NCI-H226 (cell line): ENCODE measurements at regions not wholly inside any gene's neighbourhood (a gene's known extent, or its start where the extent isn't known, plus 50 kb on each side); places are given as distances from the start of the nearest gene placed in this dataset.
"Not testable (repeated sequence)": the region's sequence is repeated elsewhere in the genome, so short reads cannot be mapped to it uniquely, and the experiment has no call there.

Experiments used
- DNase-seq: peaks from one replicate; pipeline ENCODE4 v3.0.0-alpha.2; 2015

DNA sequence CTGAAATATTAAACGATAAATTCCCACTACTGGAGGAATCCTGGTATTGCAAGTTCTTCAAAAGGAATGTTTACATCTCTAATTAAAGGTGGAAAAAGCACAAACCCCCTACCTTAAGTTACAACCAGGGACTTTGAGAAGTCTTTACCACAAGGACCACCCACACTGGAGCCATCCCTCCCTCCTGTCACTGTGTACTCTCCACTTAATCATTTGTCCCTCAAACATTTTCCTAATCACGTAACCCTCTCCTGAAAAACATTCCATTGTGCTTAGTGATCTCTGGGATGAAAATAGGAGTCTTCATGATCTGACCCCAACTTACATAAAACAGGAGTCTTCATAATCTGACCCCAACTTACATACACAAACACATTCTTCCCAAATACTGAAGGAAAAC lies 85.7 kb downstream of the SUCLG1 start:
- peak; percentile 5 for DNase-seq

DNA sequence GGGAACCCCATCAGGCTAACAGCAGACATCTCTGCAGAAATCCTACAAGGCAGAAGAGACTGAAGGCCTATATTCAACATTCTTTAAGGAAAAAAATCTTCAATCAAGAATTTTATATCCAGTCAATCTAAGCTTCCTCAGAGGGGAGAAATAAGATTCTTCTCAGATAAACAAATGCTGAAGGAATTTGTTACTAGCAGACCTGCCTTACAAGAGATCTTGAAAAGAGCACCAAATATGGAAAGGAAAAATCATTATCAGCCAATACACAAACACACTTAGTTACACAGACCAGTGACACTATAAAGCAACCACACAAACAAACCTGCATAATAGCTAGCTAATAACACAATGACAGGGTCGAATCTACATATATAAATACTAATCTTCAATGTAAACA lies 96.5 kb downstream of the SUCLG1 start:
- DNase-seq, result no peak

DNA sequence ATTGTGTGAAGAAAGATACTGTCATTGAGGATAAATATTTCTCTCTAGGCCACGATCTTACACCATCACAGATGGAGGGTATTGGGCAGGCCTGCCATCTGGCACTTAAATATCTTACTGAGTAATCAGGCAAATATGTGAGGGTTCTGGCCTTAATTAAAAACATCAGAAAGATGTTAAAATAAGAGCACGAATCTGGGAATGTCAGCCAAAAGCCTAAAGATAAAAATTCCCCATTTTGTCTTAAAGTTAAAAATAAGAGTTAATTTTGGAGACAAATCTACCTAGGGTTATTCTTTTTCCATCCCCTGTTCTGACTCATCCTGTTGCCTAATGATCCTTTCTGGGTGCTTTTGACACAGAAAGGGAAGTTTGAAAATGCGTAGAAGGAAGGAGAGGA lies 121.0 kb downstream of the SUCLG1 start:
- no peak for DNase-seq

DNA sequence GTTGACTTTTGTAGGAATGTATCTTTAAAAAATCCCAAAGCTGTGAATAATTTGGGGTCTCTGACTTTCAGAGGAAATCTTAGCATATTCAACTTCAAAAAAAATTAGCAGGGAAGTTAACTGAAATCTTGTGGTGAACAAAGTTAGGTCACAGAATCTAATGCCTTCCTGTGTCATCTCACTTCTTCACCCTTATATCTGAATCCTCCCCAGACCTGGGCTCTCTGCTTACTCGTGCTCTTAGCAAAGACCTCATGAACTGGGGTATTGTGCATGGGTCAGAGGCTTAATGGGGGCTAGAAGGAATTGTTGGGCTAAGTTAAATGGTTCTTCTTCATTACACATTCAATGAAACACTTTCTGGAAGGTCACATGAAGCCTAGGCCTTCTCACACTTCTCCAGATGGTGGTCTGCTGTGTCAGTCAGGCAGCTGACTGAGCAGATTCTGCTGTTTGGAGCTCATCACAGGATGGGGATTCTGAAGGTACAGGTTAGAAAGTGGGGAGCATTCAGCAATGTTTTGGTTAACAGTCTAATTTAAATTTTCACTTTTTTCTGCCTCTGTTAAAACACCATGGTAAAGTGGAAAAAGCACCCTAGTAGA lies 131.3 kb downstream of the SUCLG1 start:
- no peak for DNase-seq

DNA sequence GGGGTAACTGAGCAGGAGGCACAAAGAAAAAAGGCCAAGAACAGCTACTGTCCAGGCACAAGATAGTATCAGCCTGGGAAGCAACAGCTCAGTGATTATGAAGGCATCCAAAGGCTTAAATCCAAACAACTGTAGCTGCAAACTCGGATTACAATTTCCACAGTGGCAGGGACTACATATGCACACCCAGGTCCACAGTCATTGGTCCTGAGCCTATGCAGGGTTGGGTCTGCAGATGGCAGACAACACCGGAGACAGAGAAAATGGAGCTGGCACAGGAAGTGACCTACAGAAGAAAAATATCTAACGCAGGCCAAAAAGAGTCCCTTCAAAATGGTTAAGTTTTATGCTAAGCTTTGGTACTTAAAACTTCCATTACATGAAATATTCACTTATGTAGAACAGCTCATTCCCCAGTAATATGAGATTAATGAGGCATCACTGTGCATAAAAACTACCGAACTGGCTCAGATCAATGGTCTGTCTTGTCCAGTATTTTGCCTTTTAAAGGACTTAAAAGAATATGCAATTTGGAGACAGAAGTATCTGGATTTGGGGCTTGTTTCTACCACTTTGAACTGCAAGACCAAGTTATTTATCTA lies 132.1 kb downstream of the SUCLG1 start:
- DNase-seq, result no peak

DNA sequence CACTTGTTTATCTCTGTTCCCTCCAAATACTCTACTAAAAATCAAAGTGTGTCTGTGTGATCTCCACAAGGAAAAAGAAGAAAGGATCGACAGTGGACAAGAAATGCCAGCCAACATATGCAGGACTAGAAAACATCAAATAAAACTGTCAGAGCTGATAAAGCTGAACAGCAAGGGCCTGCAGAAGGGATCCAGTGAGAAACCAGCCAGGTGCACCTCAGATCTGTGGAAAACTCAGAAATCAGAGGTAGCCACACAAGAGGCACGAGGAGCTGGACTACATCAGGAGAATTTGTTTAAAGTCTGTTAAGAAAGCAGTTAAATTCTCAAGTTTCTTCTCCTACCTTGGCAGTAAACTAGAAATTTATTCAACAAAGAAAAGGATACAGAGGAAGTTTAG lies 135.2 kb downstream of the SUCLG1 start:
- no peak for DNase-seq

DNA sequence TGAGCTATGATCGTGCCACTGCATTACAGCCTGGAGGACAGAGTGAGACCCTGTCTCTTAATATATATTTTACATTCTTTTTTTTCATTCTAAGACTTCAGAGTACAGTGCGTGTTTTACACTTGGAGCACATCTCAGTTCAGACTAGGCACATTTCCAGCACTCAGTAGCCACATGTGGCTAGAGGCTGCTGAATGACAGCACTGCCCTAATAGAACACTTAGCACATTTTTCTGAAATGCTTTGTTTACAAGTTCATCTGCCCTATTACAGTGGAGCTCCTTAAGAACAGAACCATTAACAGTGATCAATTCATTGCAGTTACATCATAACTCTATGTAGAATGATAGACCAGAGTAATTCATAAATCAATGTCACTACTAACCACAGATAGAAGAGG lies 138.1 kb downstream of the SUCLG1 start:
- no peak for DNase-seq

DNA sequence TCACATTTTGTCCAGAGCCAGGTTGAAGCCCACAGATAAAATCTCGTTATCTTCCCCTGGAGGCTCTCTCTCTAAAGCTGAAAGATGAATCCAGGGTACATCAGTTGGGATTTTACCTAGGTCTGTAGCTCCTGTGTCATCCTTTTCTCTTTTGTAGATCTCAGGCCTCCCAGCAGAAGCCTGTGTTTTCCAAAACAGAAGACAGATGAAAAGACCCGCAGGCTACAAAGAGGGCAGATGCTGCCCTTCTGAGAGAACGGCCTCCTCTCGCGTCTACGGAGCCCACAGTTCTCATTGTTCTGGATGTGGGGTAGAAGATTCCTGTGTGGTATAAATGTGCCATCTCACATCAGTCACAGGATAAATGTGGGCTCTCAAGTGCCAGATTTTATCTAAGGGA lies 139.5 kb downstream of the SUCLG1 start:
- no peak for DNase-seq

DNA sequence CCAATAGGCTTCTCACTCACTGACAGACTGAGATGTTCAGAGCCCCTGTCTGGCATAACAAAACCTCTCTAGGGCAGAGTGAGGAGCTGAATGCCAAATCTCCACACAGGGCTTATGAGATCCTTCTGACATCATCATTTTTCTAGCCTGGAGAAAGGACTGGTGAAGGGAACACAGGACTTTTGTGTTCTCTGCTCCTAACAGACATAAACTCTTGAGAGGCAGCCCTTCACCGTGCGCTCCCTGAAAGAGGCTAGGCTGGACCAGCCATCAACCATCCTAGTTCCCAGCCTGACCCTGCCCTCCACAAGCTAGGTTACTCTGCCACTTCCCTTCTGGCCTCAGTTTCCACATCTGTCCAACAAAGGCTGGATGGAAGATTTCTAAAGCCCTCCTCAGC lies 141.9 kb downstream of the SUCLG1 start:
- DNase-seq, result no peak

DNA sequence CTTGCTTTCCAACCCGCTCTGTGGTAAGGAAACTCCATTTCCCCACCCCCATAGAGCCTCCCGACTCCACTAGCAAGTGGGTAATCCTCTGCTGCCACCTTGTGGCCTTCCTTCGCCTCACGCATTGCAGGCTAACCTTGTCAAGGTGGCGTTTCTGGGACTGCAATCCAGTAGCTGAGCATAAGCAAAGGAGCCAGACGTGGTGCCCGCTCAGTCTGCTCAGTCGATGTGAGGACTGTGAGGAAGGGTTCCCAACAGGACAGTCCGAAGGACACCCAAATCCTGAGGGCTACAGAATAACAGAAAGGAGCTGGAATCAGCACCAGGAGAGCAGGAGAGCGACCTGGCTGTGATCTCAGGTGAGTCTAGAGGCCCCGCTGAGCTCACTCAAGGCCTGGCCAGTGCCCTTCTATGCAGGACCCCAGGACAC lies 144.2 kb downstream of the SUCLG1 start:
- DNase-seq, result peak; percentile 54

DNA sequence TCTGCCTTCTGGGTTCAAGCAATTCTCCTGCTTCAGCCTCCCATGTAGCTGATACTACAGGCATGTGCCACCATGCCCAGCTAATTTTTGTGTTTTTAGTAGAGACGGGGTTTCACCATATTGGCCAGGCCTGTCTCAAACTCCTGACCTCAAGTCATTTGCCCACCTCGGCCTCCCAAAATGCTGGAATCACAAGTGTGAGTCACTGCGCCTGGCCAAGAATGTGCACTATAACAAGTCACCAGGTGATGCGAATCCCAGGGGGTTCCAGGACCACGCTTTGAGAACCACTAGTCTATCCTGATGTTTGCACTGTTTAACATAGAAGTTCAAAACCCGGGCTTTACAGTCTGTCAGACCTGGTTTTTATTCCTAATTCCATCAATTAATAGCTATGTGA lies 144.8 kb downstream of the SUCLG1 start:
- no peak for DNase-seq

DNA sequence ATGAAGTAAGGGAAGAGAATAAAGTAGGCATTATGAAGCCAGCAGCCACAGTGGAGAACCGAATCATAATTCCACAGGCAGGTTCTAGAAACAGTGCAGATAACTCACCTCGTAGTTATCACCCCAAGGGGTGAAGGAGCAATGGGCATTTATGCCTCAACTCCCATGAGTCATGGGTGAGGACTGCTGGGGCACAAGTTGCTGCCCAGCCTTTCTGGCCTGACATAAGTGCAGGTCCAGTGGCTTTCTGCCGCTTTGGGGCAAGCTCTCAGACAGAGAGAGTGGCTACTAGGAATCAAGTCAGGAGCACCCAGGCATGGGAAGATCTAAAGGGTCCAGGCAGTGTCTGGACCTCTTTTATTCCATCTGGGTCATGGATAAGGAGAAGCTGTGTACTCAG lies 149.8 kb downstream of the SUCLG1 start:
- DNase-seq, result no peak

DNA sequence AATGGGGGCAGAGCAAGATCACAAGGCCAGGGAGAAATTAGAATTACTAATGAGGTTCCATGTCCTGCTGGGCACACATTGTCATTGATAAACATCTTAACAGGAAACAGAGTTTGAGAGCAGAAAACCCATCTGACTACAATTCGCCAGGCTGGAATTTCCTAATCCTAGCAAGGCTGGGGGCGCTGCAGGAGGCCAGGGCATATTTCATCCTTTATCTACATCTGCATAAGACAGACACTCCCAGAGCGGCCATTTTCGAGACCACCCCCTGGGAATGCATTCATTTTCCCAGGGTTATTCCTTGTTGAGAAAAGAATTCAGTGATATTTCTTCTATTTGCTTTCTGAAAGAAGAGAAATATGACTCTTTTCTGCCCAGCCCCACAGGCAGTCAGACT lies 152.7 kb downstream of the SUCLG1 start:
- DNase-seq, result no peak

DNA sequence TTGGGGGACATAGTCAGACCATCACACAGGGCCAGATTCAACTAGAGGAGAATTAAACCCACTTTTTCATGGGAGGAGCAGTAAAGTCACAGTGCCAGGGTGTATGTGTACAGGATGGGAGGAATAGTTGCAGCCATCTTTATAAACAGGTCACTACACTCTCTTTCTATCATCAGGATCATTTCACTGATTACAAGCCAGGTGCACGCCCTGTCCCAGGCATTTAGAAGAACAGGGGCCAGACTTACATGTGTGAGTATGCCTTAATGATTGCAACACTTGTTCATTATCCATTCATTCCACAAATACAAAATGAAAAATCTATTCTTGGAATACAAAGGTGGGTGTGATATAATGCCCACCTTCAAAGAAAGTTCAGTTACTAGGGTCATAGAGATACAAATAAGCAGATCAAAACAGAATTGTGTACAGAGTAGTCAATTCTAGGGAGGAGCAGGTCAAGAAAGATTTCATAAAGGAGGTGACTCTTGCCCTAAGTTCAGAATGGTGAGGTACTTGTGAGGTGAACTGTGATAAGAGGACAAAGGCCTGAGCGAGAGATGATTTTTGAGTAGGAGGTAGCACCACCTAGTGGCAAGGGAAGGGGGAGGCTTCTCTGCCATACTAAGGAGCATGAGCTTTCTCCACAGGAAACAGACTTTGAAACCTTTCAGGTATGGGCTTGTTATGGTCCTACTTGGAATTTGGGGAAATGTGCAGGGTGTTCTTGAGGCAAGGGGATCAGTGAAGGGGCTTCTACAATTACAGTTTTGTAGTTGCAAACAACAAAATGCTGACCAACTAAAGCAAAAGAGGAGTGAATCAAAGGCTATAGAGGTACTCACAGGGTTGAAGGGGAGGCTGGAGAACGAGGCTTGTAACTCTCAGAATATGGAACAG lies 156.3 kb downstream of the SUCLG1 start:
- peak; percentile 19 for DNase-seq

DNA sequence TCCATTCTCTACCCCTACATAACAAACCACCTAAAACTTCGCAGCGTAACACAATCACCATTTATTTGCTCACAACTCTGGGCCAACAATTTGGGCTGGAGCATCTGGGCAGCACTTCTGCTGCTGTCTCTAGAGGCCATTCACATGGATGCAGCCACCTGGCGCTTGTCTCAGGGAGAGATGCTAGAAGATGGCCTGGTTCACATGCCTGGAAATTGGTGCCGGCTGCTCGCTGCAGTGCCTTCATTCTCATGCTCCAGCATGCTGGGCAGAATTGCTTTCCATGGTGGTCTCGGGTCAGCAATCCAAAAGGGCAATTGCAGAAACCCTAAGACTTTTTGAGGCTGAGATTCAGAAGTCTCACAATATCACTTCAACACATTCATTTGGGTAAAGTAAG lies 157.4 kb downstream of the SUCLG1 start:
- no peak for DNase-seq

DNA sequence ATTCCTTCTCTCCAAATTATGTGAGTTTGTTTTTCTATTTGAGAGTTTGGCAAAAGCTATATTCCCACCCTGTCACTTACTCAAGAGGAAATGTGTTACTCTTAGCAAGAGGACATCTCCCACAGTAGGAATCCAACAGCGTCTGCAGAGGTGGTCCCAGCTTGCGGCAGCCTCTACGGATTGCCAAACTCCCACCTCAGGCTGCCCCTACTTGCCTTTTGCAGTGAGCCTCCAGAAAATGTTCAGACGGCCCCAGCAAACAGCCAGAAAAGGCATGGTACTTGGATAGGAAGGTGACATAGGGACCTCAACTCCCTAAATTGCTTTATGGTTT lies 158.4 kb downstream of the SUCLG1 start:
- DNase-seq, result no peak

DNA sequence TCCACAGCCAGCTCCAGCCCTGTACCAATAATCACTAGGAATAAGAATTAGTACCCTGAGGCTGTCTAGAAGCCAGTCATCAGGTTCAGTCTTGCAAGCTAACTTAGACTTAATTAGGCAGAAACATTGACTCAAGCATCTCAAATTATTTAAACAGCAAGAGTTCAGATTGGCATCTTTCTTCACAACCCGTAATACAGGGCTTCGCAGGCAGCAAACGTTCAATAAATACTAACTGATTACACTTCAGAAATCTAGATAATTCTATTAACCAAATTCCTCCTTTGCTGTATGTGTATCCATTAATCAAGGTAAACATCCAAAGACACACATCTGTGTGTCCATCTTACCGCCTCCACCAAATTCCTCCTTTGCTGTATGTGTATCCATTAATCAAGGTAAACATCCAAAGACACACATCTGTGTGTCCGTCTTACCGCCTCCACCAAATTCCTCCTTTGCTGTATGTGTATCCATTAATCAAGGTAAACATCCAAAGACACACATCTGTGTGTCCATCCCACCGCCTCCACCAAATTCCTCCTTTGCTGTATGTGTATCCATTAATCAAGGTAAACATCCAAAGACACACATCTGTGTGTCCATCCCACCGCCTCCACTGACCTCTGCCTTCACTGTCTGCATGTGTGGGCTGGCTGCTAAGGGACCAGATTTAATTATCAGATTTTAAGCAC lies 158.9 kb downstream of the SUCLG1 start:
- not testable (repeated sequence) for DNase-seq

DNA sequence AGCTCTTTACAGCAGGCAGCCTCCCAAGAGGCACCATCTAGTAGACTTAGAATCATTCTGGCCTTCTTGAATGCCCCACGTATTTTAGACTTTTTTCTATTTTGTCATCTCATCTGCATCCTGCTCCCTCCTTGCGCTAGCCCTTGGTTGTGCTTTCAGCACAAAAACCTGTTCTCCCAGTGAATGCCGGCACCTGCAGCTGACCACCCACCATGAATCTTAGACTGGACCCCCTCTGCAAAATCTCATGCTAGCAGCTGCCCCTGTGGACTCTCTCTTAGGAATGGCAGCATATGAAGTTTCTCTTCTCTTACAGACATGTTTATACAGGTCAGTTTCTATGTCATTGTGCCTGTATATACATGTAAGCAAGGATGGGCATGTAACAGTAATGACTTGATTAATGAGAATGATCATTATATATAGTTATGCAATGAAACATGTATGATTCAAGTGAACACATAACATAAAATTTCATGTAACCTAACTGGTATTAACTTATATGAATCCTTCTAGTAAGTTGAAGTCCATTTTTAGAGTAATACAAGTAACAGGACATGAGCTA lies 159.8 kb downstream of the SUCLG1 start:
- DNase-seq, result no peak

DNA sequence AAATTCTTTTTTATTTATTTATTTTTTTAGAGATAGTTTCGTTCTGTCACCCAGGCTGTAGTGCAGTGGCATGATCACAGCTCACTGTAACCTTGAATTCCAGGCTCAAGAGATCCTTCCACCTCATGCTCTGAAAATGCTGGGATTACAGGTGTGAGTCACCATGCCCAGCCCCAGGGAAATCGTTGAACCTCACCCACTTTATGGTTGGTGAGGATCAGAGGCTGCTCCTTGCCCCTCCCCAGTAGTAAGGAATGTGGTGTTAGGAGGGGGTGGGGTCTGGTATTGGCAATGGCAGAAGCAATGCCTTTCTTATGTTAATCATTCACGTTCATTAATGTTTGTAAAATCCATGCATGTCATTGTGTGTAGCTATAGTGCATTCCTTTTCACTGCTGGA lies 161.9 kb downstream of the SUCLG1 start:
- DNase-seq, result peak; percentile 40

DNA sequence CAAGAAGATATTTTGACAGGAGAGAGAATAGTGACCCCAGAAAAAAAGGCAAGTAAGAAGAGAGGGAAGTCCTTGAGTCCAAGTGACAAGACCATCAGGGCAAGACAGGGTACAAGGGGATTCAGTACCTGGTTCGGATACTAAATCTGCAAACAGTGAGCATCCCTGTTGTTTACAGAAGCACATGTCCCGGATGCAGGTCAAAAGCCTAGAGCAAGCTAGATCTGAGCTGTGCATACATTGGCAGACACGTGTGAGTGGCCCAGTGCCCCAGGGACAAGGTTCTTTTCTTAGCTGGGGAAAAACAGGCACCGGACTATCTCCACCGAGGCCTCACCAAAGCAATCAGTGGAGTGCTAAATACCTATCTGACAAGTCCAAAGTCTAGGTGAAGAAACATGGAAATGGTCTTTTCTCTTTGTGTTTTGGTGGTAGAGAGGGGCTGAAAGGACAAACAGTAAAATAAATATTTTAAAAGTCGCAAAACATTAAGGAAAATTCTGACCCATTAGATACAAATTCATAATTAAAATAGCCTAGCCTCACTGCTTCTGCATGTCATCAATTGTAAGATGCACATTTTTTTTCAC lies 165.2 kb downstream of the SUCLG1 start:
- no peak for DNase-seq

DNA sequence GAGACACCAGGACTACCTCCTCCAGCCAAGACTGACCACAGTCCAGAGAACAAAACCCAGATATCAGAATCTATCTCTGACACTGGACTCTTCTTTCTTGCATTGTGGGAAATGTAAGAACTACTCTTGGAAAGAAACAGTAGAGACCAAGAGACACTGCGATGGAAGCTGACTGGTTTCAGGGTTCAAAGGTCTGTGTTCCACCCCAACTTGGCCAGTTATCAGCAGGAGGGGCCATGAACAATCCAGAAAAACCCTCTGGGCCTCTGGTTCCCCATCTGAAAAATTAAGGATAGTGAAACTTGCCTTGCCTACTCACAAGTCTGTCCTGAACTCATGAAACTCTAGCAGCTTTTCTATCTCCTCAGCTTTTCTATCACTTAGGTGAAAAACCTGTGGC lies 166.5 kb downstream of the SUCLG1 start:
- no peak for DNase-seq

DNA sequence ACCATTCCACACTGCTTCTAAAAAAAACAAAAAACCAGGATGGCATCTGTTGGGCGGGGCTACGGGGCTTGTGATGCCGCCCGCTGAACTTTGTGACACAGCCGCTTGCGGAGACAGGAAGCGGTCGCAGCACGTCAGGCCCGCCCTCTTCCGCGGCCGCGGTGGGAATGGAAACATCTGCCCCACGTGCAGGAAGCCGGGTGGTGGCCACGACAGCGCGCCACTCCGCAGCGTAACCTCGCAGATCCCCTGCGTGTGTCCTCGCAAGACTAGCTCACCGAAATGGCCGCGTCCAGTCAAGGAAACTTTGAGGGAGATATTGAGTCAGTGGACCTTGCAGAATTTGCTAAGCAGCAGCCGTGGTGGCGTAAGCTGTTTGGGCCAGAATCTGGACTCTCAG lies 168.5 kb downstream of the SUCLG1 start:
- DNase-seq, result no peak

DNA sequence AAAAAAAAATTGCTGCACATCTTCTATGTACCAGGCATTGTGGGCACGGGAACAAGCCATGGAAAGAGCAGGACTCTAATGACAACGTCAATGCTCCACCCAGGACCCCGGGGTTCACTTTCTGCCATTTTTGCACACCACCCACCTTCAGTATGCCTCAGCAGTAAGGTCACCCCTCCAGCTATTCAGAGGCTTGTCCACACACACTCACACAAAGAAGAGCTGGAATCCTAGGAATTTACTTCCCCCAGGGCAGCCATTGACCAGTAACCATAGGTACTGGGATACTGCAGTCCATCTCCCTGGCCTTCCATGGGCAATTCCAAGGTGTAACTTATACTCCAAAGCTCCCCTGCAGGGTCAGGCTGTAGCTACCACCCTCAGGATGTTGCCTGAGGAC lies 170.8 kb downstream of the SUCLG1 start:
- no peak for DNase-seq
